OCI-LY3 (cell line): ENCODE measurements at regions not wholly inside any gene's neighbourhood (a gene's known extent, or its start where the extent isn't known, plus 50 kb on each side); places are given as distances from the start of the nearest gene placed in this dataset.

Source experiments
- H2AFZ ChIP-seq: fragments of 200-600, 300-600 bp; shearing (Covaris generic); 2 replicates; pipeline ENCODE4 v1.6.0; 2014; ENCODE audit warnings: antibody characterized with exemption, low read depth, low read length
- H3K27ac ChIP-seq: fragments of 200-600, 300-600 bp; sonication (generic); 2 replicates; pipeline ENCODE4 v1.5.1; 2014; ENCODE audit warnings: mild to moderate bottlenecking, low read length, moderate library complexity, mixed read lengths
- H3K27me3 ChIP-seq: fragments of 200-600, 300-600 bp; sonication (generic); 2 replicates; pipeline ENCODE4 v1.6.1; 2014; ENCODE audit warnings: low read depth, low read length, mixed read lengths
- H3K36me3 ChIP-seq: fragments of 200-600, 300-600 bp; sonication (generic); replicated peaks from 2 replicates; pipeline ENCODE3; 2014; ENCODE audit warnings: low read depth, low read length, mixed read lengths
- H3K4me1 ChIP-seq: fragments of 300-600, 200-600 bp; sonication (generic); 2 replicates; pipeline ENCODE4 v1.6.1; 2014; ENCODE audit warnings: low read length, mixed read lengths
- H3K4me2 ChIP-seq: fragments of 200-600, 300-600 bp; sonication (generic); 2 replicates; pipeline ENCODE4 v1.6.1; 2014; ENCODE audit warnings: low read length, mixed read lengths
- H3K4me3 ChIP-seq: fragments of 300-600, 200-600 bp; sonication (generic); 2 replicates; pipeline ENCODE4 v1.5.1; 2014; ENCODE audit warnings: antibody characterized with exemption, mild to moderate bottlenecking, low read length, moderate library complexity
- H3K79me2 ChIP-seq: fragments of 300-600, 200-600 bp; shearing (Covaris generic); 2 replicates; pipeline ENCODE4 v1.6.1; 2014; ENCODE audit warnings: mild to moderate bottlenecking, low read length, mixed read lengths
- H3K9ac ChIP-seq: fragments of 300-600, 200-600 bp; shearing (Covaris generic); 2 replicates; pipeline ENCODE4 v1.6.0; 2014; ENCODE audit warnings: mild to moderate bottlenecking, low read length, moderate library complexity
- H3K9me3 ChIP-seq: fragments of 200-600, 300-600 bp; shearing (Covaris generic); 2 replicates; pipeline ENCODE4 v1.6.1; 2014; ENCODE audit warnings: low read length, mixed read lengths; ENCODE audit not compliant: insufficient read depth
- H4K20me1 ChIP-seq: fragments of 200-600, 300-600 bp; sonication (generic); 2 replicates; pipeline ENCODE4 v1.6.1; 2016; ENCODE audit warnings: low read length, mixed read lengths; ENCODE audit not compliant: insufficient read depth
- CTCF ChIP-seq: fragments of 200-600, 300-600 bp; sonication (generic); IDR thresholded peaks from 2 replicates; pipeline ENCODE4 v1.5.1; 2014; ENCODE audit warnings: antibody characterized with exemption, low read length, low read depth
- EZH2phosphoT487 ChIP-seq: fragments of 200-600 bp; shearing (Covaris generic); IDR thresholded peaks from 2 replicates; pipeline ENCODE4 v1.6.1; 2018; ENCODE audit warnings: antibody characterized with exemption, mixed run types, low read depth

GRCh38 chr7:115477193-115477651 is 553.3 kb downstream of the TFEC start:
- Histone ChIP-seq H3K9me3 (no peaks in the 10 kb centered on the region), H3K79me2 (no peaks in the 10 kb centered on the region), H2AFZ (no peak overlapping the region), H3K4me2 (peak overlapping the region; percentile 40; the same call in 1 of the 2 replicates), H3K27me3 (no peaks in the 10 kb centered on the region), H3K4me1 (peaks cover 11% of the 10 kb centered on the region), H3K9ac (no peak overlapping the region), H3K36me3 (no peaks in the 10 kb centered on the region), H3K27ac (no peak overlapping the region), H3K4me3 (no peak overlapping the region), H4K20me1 (no peaks in the 10 kb centered on the region)
- TF ChIP-seq EZH2phosphoT487 (no peak), CTCF (no peak)

- H3K9ac ChIP-seq: no peak overlapping the region
- H3K27ac ChIP-seq: no peak overlapping the region
- no peaks in the 10 kb centered on the region for H3K36me3 ChIP-seq
- H3K4me2 ChIP-seq: peak overlapping the region; percentile 40
- no peaks in the 10 kb centered on the region for H3K9me3 ChIP-seq
- H4K20me1 ChIP-seq: no peaks in the 10 kb centered on the region
- peaks cover 11% of the 10 kb centered on the region for H3K4me1 ChIP-seq
- TF ChIP-seq CTCF: no peak
- TF ChIP-seq EZH2phosphoT487: no peak
- peak overlapping the region; percentile 45; the same call in 1 of the 2 replicates for H3K4me3 ChIP-seq
- H3K79me2 ChIP-seq: no peaks in the 10 kb centered on the region
- no peaks in the 10 kb centered on the region for H3K27me3 ChIP-seq
- H2AFZ ChIP-seq: no peak overlapping the region; the same call in 1 of the 2 replicates
Observed at GRCh38 chr7:115476671-115477181, 553.8 kb downstream of the TFEC start.

- no peak overlapping the region for H2AFZ ChIP-seq
Observed at GRCh38 chr7:115475761-115476385, 554.0 kb downstream of the MDFIC start.

More at GRCh38 chr7:115475761-115476385, 554.0 kb downstream of the MDFIC start:
- Histone ChIP-seq H3K9ac (no peak overlapping the region), H3K27me3 (no peaks in the 10 kb centered on the region), H3K4me2 (peak overlapping the region; percentile 42), H3K4me3 (peak overlapping the region; percentile 45; the same call in 1 of the 2 replicates), H3K79me2 (no peaks in the 10 kb centered on the region), H3K36me3 (no peaks in the 10 kb centered on the region), H3K27ac (no peak overlapping the region), H3K4me1 (peaks cover 11% of the 10 kb centered on the region), H3K9me3 (no peaks in the 10 kb centered on the region), H4K20me1 (no peaks in the 10 kb centered on the region)
- TF ChIP-seq EZH2phosphoT487 (no peak), CTCF (peak; percentile 40)
